Hepatocyte (in vitro differentiated cells): ENCODE measurements at regions not wholly inside any gene's neighbourhood (a gene's known extent, or its start where the extent isn't known, plus 50 kb on each side); places are given as distances from the start of the nearest gene placed in this dataset.

Experiments
- DNase-seq: peaks from one replicate; pipeline ENCODE4 v3.0.0-alpha.2; 2016; ENCODE audit warnings: low spot score
- H2AFZ ChIP-seq: fragments of 200-600 bp; sonication (generic); 2 replicates; pipeline ENCODE4 v1.6.0; 2016; ENCODE audit warnings: antibody characterized with exemption, mild to moderate bottlenecking
- H3K27ac ChIP-seq: fragments of 200-600 bp; sonication (generic); 2 replicates; pipeline ENCODE4 v1.5.1; 2016; ENCODE audit warnings: mild to moderate bottlenecking
- H3K27me3 ChIP-seq: fragments of 200-600 bp; sonication (generic); 2 replicates; pipeline ENCODE4 v1.6.1; 2016
- H3K36me3 ChIP-seq: fragments of 200-600 bp; sonication (generic); replicated peaks from 2 replicates; pipeline ENCODE4 v1.5.1; 2016; ENCODE audit warnings: low read depth; ENCODE audit not compliant: insufficient read depth
- H3K4me1 ChIP-seq: fragments of 200-600 bp; sonication (generic); 2 replicates; pipeline ENCODE4 v1.5.1; 2016; ENCODE audit warnings: mild to moderate bottlenecking, moderate library complexity; ENCODE audit not compliant: insufficient read depth
- H3K4me2 ChIP-seq: fragments of 200-600 bp; sonication (generic); 2 replicates; pipeline ENCODE4 v1.6.0; 2016
- H3K4me3 ChIP-seq: fragments of 200-600 bp; sonication (generic); 2 replicates; pipeline ENCODE4 v1.5.1; 2016; ENCODE audit warnings: mild to moderate bottlenecking
- H3K79me2 ChIP-seq: fragments of 200-600 bp; sonication (generic); 2 replicates; pipeline ENCODE4 v1.6.0; 2017; ENCODE audit warnings: mild to moderate bottlenecking
- H3K9me2 ChIP-seq: fragments of 200-600 bp; sonication (generic); replicated peaks from 2 replicates; pipeline ENCODE4 v1.6.0; 2017; ENCODE audit warnings: mild to moderate bottlenecking; ENCODE audit not compliant: insufficient read depth
- H3K9me3 ChIP-seq: fragments of 200-600 bp; sonication (generic); 2 replicates; pipeline ENCODE4 v1.5.1; 2016; ENCODE audit warnings: low read depth, mild to moderate bottlenecking
- H4K20me1 ChIP-seq: fragments of 200-600 bp; sonication (generic); 2 replicates; pipeline ENCODE4 v1.6.0; 2016; ENCODE audit warnings: mild to moderate bottlenecking; ENCODE audit not compliant: insufficient read depth, poor library complexity, severe bottlenecking
- EZH2 ChIP-seq: fragments of 200-600 bp; sonication (generic); IDR thresholded peaks from 2 replicates; pipeline ENCODE4 v1.6.1; 2016; ENCODE audit warnings: antibody characterized with exemption, mild to moderate bottlenecking, borderline replicate concordance
- EZH2phosphoT487 ChIP-seq: fragments of 200-600 bp; sonication (generic); IDR thresholded peaks from one replicate; pipeline ENCODE4 v1.6.1; 2018; ENCODE audit warnings: antibody characterized with exemption, mild to moderate bottlenecking, low read depth, moderate library complexity; ENCODE audit not compliant: unreplicated experiment, severe bottlenecking
- WGBS: methylation state at CpG from one replicate; pipeline ENCODE4 v1.1.6; 2016; ENCODE audit warnings: low lambda C conversion rate; ENCODE audit errors: missing lambda C conversion rate; 5-methylcytosine and 5-hydroxymethylcytosine counted together
- TF ChIP-seq, protein P1 (sequence below): fragments of 200-600 bp; sonication (generic); IDR thresholded peaks from 2 replicates; pipeline ENCODE4 v1.5.1; 2016; ENCODE audit warnings: antibody characterized with exemption, mild to moderate bottlenecking; ENCODE audit not compliant: poor library complexity

DNA sequence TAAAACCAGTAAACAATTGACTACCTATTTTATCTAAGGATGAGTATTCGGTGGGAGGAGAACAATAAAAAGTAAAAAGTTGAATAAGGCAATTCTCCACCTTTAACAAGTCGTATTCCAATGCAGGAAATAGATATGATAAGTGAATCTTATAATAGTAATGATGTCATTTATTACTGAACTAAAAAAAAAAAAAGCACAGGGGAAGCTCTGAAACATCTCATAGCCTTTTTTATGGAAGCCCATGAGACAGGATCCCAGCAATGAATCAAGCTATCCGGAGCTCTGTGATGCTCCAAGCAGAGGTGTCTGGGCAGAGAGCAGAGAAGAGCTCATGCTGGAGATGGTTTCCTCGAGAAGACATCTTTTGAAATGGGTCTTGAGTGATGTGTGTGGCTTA lies 376.0 kb downstream of the ICE1 start:
- H3K4me2 ChIP-seq, result no peak overlapping the region

DNA sequence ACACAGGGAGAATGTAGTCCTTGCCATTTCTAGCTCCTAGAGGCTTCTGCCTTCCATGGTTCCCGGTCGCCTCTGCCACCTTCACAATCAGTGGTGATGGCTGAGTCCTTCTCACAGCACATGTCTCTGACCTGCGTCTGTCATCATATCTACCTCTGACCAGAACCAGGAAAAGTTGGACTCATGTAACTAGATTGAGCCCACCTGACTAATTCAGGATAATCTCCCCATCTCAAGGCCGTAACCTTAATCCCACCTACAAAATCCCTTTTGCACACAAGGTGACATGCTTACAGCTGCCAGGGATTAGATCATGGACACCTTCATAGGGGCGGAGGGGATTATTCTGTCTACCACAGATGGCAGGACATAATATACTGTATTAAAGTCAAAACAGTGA lies 375.6 kb downstream of the ICE1 start:
- H3K27ac ChIP-seq, result no peak overlapping the region
- no peaks in the 10 kb centered on the region for H3K9me2 ChIP-seq
- H3K4me2 ChIP-seq, result no peak overlapping the region
- H2AFZ ChIP-seq, result no peak overlapping the region
- no peaks in the 10 kb centered on the region for H3K9me3 ChIP-seq
- no peaks in the 10 kb centered on the region for H3K79me2 ChIP-seq
- 95% methylated on average over 5 of the region's 5 CpGs for WGBS
- no peaks in the 10 kb centered on the region for H3K36me3 ChIP-seq
- no peak overlapping the region for H3K4me3 ChIP-seq
- no peak for DNase-seq
- no peaks in the 10 kb centered on the region for H3K4me1 ChIP-seq
- H3K27me3 ChIP-seq, result no peaks in the 10 kb centered on the region
- no peaks in the 10 kb centered on the region for H4K20me1 ChIP-seq
- TF ChIP-seq, protein P1, sequence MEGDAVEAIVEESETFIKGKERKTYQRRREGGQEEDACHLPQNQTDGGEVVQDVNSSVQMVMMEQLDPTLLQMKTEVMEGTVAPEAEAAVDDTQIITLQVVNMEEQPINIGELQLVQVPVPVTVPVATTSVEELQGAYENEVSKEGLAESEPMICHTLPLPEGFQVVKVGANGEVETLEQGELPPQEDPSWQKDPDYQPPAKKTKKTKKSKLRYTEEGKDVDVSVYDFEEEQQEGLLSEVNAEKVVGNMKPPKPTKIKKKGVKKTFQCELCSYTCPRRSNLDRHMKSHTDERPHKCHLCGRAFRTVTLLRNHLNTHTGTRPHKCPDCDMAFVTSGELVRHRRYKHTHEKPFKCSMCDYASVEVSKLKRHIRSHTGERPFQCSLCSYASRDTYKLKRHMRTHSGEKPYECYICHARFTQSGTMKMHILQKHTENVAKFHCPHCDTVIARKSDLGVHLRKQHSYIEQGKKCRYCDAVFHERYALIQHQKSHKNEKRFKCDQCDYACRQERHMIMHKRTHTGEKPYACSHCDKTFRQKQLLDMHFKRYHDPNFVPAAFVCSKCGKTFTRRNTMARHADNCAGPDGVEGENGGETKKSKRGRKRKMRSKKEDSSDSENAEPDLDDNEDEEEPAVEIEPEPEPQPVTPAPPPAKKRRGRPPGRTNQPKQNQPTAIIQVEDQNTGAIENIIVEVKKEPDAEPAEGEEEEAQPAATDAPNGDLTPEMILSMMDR, result no peak
- TF ChIP-seq EZH2, result no peak
- TF ChIP-seq EZH2phosphoT487, result no peak

More for the DNA sequence above, 376.0 kb downstream of the ICE1 start:
- no peaks in the 10 kb centered on the region for H3K27me3 ChIP-seq
- no peaks in the 10 kb centered on the region for H4K20me1 ChIP-seq
- WGBS, result 55% methylated on average over 4 of the region's 4 CpGs
- no peaks in the 10 kb centered on the region for H3K4me1 ChIP-seq
- no peak overlapping the region for H2AFZ ChIP-seq
- no peaks in the 10 kb centered on the region for H3K9me2 ChIP-seq
- no peaks in the 10 kb centered on the region for H3K79me2 ChIP-seq
- H3K9me3 ChIP-seq, result no peaks in the 10 kb centered on the region
- no peak for TF ChIP-seq EZH2phosphoT487
- TF ChIP-seq, protein P1, result no peak
- TF ChIP-seq EZH2, result no peak
- DNase-seq, result no peak
- no peak overlapping the region for H3K4me3 ChIP-seq
- no peak overlapping the region for H3K27ac ChIP-seq
- H3K36me3 ChIP-seq, result no peaks in the 10 kb centered on the region

DNA sequence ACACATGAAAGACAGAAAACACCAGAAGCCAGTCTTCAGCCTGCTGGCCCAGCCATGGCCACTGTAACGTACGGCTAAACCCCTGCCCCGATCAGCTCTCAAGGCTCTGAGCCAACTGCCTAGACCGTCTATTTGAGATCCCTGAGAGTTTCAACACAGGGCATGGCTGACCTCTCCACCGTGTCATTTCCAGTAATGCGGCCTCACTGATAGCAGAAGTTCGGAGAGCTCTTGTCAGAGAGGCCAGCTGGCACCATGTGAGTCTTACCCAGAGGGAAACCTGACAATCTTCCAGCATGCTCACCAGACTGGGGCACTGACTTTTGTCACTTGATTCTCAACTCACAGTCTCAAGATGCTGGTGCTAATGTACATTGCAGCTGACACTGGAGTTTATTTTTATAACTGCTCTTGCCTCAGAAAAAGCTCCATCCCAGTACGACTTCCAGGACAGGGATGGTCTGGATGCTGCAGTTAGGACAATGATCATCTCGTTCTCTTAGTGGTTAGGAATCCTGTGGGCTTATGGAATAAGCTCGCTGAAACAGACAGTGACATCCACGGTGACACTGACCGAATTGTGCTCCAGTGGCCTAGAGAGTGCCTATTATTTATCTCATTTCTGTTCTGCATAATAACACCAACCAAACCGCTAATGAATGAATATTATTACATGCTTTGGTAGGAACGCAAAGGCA lies 372.7 kb downstream of the ICE1 start:
- Histone ChIP-seq H3K79me2 (no peaks in the 10 kb centered on the region), H3K36me3 (no peaks in the 10 kb centered on the region), H3K9me2 (no peaks in the 10 kb centered on the region), H2AFZ (no peak overlapping the region), H4K20me1 (no peaks in the 10 kb centered on the region), H3K27ac (no peak overlapping the region), H3K4me2 (no peak overlapping the region), H3K9me3 (no peaks in the 10 kb centered on the region), H3K4me3 (no peak overlapping the region), H3K4me1 (no peaks in the 10 kb centered on the region), H3K27me3 (no peaks in the 10 kb centered on the region)
- no peak for DNase-seq
- 78% methylated on average over 14 of the region's 14 CpGs for WGBS
- TF ChIP-seq EZH2 (no peak), EZH2phosphoT487 (no peak)
- TF ChIP-seq, protein P1, result no peak
